Activated CD8-positive, alpha-beta T cell treated with anti-CD3 and anti-CD28 coated beads for 36 hours (primary cell): ENCODE measurements at regions not wholly inside any gene's neighbourhood (a gene's known extent, or its start where the extent isn't known, plus 50 kb on each side); places are given as distances from the start of the nearest gene placed in this dataset.

ENCODE experiments used
- ATAC-seq: fragments of 200-7000 bp; cut with Tn5 transposase; one replicate; pipeline ENCODE4 v1.10.0; 2021; ENCODE audit warnings: mild to moderate bottlenecking, moderate library complexity
- CTCF ChIA-PET: fragments of 350-600 bp; sonication (Branson Sonifier 250); formaldehyde crosslinking; loops from one replicate; lab custom pipeline; 2021; ENCODE audit warnings: antibody characterized with exemption; lab: Charles Lee
- POLR2A ChIA-PET: fragments of 350-600 bp; sonication (Branson Sonifier 250); formaldehyde crosslinking; loops from one replicate; lab custom pipeline; 2021; ENCODE audit warnings: antibody characterized with exemption; lab: Charles Lee
- DNase-seq: peaks from one replicate; pipeline ENCODE4 v3.0.0-alpha.2; 2020
- H3K27ac Mint-ChIP-seq: one replicate; pipeline ENCODE4 v1.8.0; 2021; ENCODE audit warnings: mild to moderate bottlenecking, mixed read lengths
- H3K27me3 Mint-ChIP-seq: one replicate; pipeline ENCODE4 v1.8.0; 2021; ENCODE audit warnings: mixed read lengths
- H3K36me3 Mint-ChIP-seq: one replicate; pipeline ENCODE4 v1.8.0; 2021; ENCODE audit warnings: low read depth, mixed read lengths
- H3K4me1 Mint-ChIP-seq: one replicate; pipeline ENCODE4 v1.8.0; 2021; ENCODE audit warnings: low read depth, mixed read lengths
- H3K4me3 Mint-ChIP-seq: one replicate; pipeline ENCODE4 v1.8.0; 2021; ENCODE audit warnings: mild to moderate bottlenecking, moderate library complexity, mixed read lengths
- H3K9me3 Mint-ChIP-seq: one replicate; pipeline ENCODE4 v1.8.0; 2021; ENCODE audit warnings: mixed read lengths
- intact Hi-C: fragments of 100-400 bp; cut with micrococcal nuclease; formaldehyde crosslinking; loops from one replicate; pipeline ENCODE4 v1.10.0; 2022
- TF ChIP-seq, protein P1 (sequence below): fragments of 200-600 bp; IDR thresholded peaks from one replicate; pipeline ENCODE4 v1.8.0; 2022; ENCODE audit warnings: antibody characterized with exemption, mild to moderate bottlenecking

DNA sequence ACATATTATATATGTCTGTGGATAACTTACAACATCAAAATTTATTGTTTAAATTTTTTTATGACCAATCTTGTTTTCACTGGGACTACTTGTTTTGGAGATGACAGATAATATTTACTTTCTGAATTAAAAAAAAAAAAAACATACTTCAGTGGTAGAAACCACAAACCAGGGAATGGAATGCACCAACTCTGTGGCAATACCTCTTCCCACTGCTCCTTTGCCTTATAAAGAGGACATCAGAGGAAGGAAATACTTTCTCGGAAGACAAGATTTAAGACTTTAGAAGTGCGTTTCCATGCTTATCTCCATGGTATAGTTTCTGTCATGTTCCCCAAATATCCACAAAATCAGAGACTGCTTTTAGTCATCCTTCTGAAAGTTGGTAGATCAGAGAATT is 1241.1 kb upstream of the EYS start:
- Mint-ChIP-seq H3K36me3 (no peaks in the 10 kb centered on the region), H3K4me1 (no peaks in the 10 kb centered on the region), H3K9me3 (peaks cover 2% of the 10 kb centered on the region), H3K27me3 (no peaks in the 10 kb centered on the region), H3K4me3 (no peak overlapping the region), H3K27ac (no peak overlapping the region)
- POLR2A ChIA-PET = interaction anchor here (0.8 kb wide), 1 partner anchor 1093 kb away, joined by 3 read pairs; no protein-coding TSS in a partner anchor
- DNase-seq (no peak), ATAC-seq (no peak)
- CTCF ChIA-PET = no interaction called here
- TF ChIP-seq, protein P1, sequence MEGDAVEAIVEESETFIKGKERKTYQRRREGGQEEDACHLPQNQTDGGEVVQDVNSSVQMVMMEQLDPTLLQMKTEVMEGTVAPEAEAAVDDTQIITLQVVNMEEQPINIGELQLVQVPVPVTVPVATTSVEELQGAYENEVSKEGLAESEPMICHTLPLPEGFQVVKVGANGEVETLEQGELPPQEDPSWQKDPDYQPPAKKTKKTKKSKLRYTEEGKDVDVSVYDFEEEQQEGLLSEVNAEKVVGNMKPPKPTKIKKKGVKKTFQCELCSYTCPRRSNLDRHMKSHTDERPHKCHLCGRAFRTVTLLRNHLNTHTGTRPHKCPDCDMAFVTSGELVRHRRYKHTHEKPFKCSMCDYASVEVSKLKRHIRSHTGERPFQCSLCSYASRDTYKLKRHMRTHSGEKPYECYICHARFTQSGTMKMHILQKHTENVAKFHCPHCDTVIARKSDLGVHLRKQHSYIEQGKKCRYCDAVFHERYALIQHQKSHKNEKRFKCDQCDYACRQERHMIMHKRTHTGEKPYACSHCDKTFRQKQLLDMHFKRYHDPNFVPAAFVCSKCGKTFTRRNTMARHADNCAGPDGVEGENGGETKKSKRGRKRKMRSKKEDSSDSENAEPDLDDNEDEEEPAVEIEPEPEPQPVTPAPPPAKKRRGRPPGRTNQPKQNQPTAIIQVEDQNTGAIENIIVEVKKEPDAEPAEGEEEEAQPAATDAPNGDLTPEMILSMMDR = no peak
- intact Hi-C loops = no loop called here

GRCh38 chr6:66940003-66940402 is 1233.0 kb upstream of the EYS start:
- TF ChIP-seq, protein P1 = no peak
- H3K36me3 Mint-ChIP-seq = no peaks in the 10 kb centered on the region

GRCh38 chr6:66937180-66937579 is 1230.2 kb upstream of the EYS start:
- no peaks in the 10 kb centered on the region for H3K4me1 Mint-ChIP-seq
- POLR2A ChIA-PET = no interaction called here
- H3K4me3 Mint-ChIP-seq = no peak overlapping the region
- TF ChIP-seq, protein P1 = no peak
- H3K36me3 Mint-ChIP-seq = no peaks in the 10 kb centered on the region
- peaks cover 7% of the 10 kb centered on the region for H3K9me3 Mint-ChIP-seq
- H3K27ac Mint-ChIP-seq = no peak overlapping the region
- intact Hi-C loops = no loop called here
- ATAC-seq (no peak), DNase-seq (no peak)
- CTCF ChIA-PET = no interaction called here
- H3K27me3 Mint-ChIP-seq = no peaks in the 10 kb centered on the region

More at GRCh38 chr6:66940003-66940402, 1233.0 kb upstream of the EYS start:
- intact Hi-C loops = no loop called here
- H3K9me3 Mint-ChIP-seq = peaks cover 7% of the 10 kb centered on the region
- no peak overlapping the region for H3K4me3 Mint-ChIP-seq
- ChIA-PET POLR2A (no interaction called here), CTCF (no interaction called here)
- no peak overlapping the region for H3K27ac Mint-ChIP-seq
- no peaks in the 10 kb centered on the region for H3K4me1 Mint-ChIP-seq
- H3K27me3 Mint-ChIP-seq = no peaks in the 10 kb centered on the region
- DNase-seq (no peak), ATAC-seq (no peak)

DNA sequence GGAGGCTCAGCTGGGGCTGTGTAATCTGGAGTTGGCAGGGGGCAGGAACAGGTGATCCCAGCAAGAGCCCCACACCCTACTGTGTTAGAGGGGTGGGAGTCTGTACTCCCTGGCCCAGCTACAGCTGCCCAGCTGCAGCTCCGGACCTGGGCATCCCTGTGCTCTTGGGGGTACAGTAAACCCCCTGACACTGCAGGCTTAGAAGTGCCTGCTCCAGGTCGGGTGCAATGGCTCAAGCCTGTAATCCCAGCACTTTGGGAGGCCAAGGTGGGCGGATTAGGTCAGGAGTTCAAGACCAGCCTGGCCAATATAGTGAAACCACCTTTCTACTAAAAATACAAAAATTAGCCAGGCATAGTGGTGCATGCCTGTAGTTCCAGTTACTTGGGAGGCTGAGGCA is 1228.6 kb upstream of the EYS start:
- intact Hi-C loops = no loop called here
- ChIA-PET CTCF (no interaction called here), POLR2A (no interaction called here)
- Mint-ChIP-seq H3K27me3 (no peaks in the 10 kb centered on the region), H3K9me3 (peaks cover 9% of the 10 kb centered on the region), H3K27ac (no peak overlapping the region), H3K4me1 (no peaks in the 10 kb centered on the region), H3K36me3 (no peaks in the 10 kb centered on the region), H3K4me3 (no peak overlapping the region)
- DNase-seq = no peak
- no peak for ATAC-seq
- TF ChIP-seq, protein P1 = no peak

- Mint-ChIP-seq H3K4me1 (no peaks in the 10 kb centered on the region), H3K27ac (no peak overlapping the region), H3K9me3 (peaks cover 12% of the 10 kb centered on the region), H3K36me3 (peaks cover under 1% of the 10 kb centered on the region), H3K27me3 (no peaks in the 10 kb centered on the region), H3K4me3 (no peak overlapping the region)
- DNase-seq (no peak), ATAC-seq (no peak)
- POLR2A ChIA-PET = no interaction called here
- CTCF ChIA-PET = no interaction called here
- TF ChIP-seq, protein P1 = no peak
- intact Hi-C loops = no loop called here
Measured at GRCh38 chr6:66931787-66932186, 1224.8 kb upstream of the EYS start.
